Activated naive CD4-positive, alpha-beta T cell (primary cell): ENCODE measurements at regions not wholly inside any gene's neighbourhood (a gene's known extent, or its start where the extent isn't known, plus 50 kb on each side); places are given as distances from the start of the nearest gene placed in this dataset.

Source experiments
- DNase-seq, 4 experiments: peaks; one replicate each; lab custom pipeline; 2025; lab: John Stamatoyannopoulos, UW

- DNase-seq: no peak
Observed at GRCh38 chr3:194218646-194219453, 82.9 kb downstream of the HES1 start.

GRCh38 chr3:194219826-194220410 lies 84.0 kb downstream of the HES1 start:
- no peak for DNase-seq

GRCh38 chr3:194220901-194221326 lies 85.0 kb downstream of the HES1 start:
- DNase-seq: no peak

- DNase-seq: no peak
Observed at GRCh38 chr3:194221336-194221735, 85.4 kb downstream of the HES1 start.

- DNase-seq: no peak
Observed at GRCh38 chr3:194223951-194224350, 88.0 kb downstream of the HES1 start.

GRCh38 chr3:194224471-194225417 lies 88.8 kb downstream of the HES1 start:
- DNase-seq: no peak

- DNase-seq: no peak
Observed at GRCh38 chr3:194225418-194225812, 89.5 kb downstream of the HES1 start.

- DNase-seq: no peak
Observed at GRCh38 chr3:194225988-194226663, 90.2 kb downstream of the HES1 start.

- DNase-seq: no peak
Observed at GRCh38 chr3:194231929-194232832, 96.2 kb downstream of the HES1 start.

- no peak for DNase-seq
Observed at GRCh38 chr3:194233150-194233549, 97.2 kb downstream of the HES1 start.

- no peak for DNase-seq
Observed at GRCh38 chr3:194235160-194235559, 99.2 kb downstream of the HES1 start.

- DNase-seq: no peak
Observed at GRCh38 chr3:194237110-194237509, 101.2 kb downstream of the HES1 start.

GRCh38 chr3:194240766-194241165 lies 104.8 kb downstream of the HES1 start:
- no peak for DNase-seq

- no peak for DNase-seq
Observed at GRCh38 chr3:194243172-194243837, 107.4 kb downstream of the HES1 start.

GRCh38 chr3:194244167-194244566 lies 107.0 kb downstream of the CPN2 start:
- DNase-seq: no peak

GRCh38 chr3:194245474-194245873 lies 105.7 kb downstream of the CPN2 start:
- no peak for DNase-seq

- DNase-seq: no peak
Observed at GRCh38 chr3:194245975-194246561, 105.1 kb downstream of the CPN2 start.

- DNase-seq: no peak
Observed at GRCh38 chr3:194246709-194247349, 104.3 kb downstream of the CPN2 start.

GRCh38 chr3:194247350-194247740 lies 103.8 kb downstream of the CPN2 start:
- no peak for DNase-seq
